ENCODE measurements at regions not wholly inside any gene's neighbourhood (a gene's known extent, or its start where the extent isn't known, plus 50 kb on each side); places are given as distances from the start of the nearest gene placed in this dataset.
"Not testable (repeated sequence)": the region's sequence is repeated elsewhere in the genome, so short reads cannot be mapped to it uniquely, and the experiment has no call there.

- DNase-seq (ENCODE audit: low read depth in 3 of 3) = no peak
These were observed 339.2 kb upstream of the ONECUT1 start for GRCh38 chr15:53129121-53129904.

GRCh38 chr15:53128652-53129051 is 338.5 kb upstream of the ONECUT1 start:
- no peak for DNase-seq (ENCODE audit: low read depth in 3 of 3)

GRCh38 chr15:53126144-53126543 is 336.0 kb upstream of the ONECUT1 start:
- DNase-seq (ENCODE audit: low read depth in 3 of 3) = no peak

- no peak for DNase-seq (ENCODE audit: low read depth in 3 of 3)
These were observed 332.7 kb upstream of the ONECUT1 start for GRCh38 chr15:53122818-53123217.

- DNase-seq (ENCODE audit: low read depth in 3 of 3) = not testable (repeated sequence)
These were observed 326.8 kb upstream of the ONECUT1 start for GRCh38 chr15:53116915-53117314.

GRCh38 chr15:53116169-53116568 is 326.0 kb upstream of the ONECUT1 start:
- DNase-seq (ENCODE audit: low read depth in 3 of 3) = no peak

- DNase-seq (ENCODE audit: low read depth in 3 of 3) = no peak
These were observed 325.4 kb upstream of the ONECUT1 start for GRCh38 chr15:53115563-53115962.

GRCh38 chr15:53114960-53115359 is 324.8 kb upstream of the ONECUT1 start:
- no peak for DNase-seq (ENCODE audit: low read depth in 3 of 3)

- DNase-seq (ENCODE audit: low read depth in 3 of 3) = no peak
These were observed 320.9 kb upstream of the ONECUT1 start for GRCh38 chr15:53110999-53111398.

- no peak for DNase-seq (ENCODE audit: low read depth in 3 of 3)
These were observed 318.2 kb upstream of the ONECUT1 start for GRCh38 chr15:53108319-53108718.

- no peak for DNase-seq (ENCODE audit: low read depth in 3 of 3)
These were observed 317.7 kb upstream of the ONECUT1 start for GRCh38 chr15:53107855-53108254.

- DNase-seq (ENCODE audit: low read depth in 3 of 3) = no peak
These were observed 316.6 kb upstream of the ONECUT1 start for GRCh38 chr15:53106505-53107286.

- DNase-seq (ENCODE audit: low read depth in 3 of 3) = no peak
These were observed 312.3 kb upstream of the ONECUT1 start for GRCh38 chr15:53102483-53102882.

GRCh38 chr15:53080484-53080883 is 290.3 kb upstream of the ONECUT1 start:
- DNase-seq (ENCODE audit: low read depth in 3 of 3) = no peak

- DNase-seq (ENCODE audit: low read depth in 3 of 3) = no peak
These were observed 284.1 kb upstream of the ONECUT1 start for GRCh38 chr15:53074221-53074620.

- DNase-seq (ENCODE audit: low read depth in 3 of 3) = no peak
These were observed 281.9 kb upstream of the ONECUT1 start for GRCh38 chr15:53072077-53072476.

GRCh38 chr15:53068636-53069035 is 278.5 kb upstream of the ONECUT1 start:
- no peak for DNase-seq (ENCODE audit: low read depth in 3 of 3)

GRCh38 chr15:53059273-53060043 is 269.3 kb upstream of the ONECUT1 start:
- no peak for DNase-seq (ENCODE audit: low read depth in 3 of 3)

- no peak for DNase-seq (ENCODE audit: low read depth in 3 of 3)
These were observed 256.1 kb upstream of the ONECUT1 start for GRCh38 chr15:53046153-53046790.

- DNase-seq (ENCODE audit: low read depth in 3 of 3) = no peak
These were observed 248.5 kb upstream of the ONECUT1 start for GRCh38 chr15:53038655-53038941.

GRCh38 chr15:53037904-53038654 is 247.9 kb upstream of the ONECUT1 start:
- no peak for DNase-seq (ENCODE audit: low read depth in 3 of 3)
